ENCODE measurements at regions not wholly inside any gene's neighbourhood (a gene's known extent, or its start where the extent isn't known, plus 50 kb on each side); places are given as distances from the start of the nearest gene placed in this dataset.

- ATAC-seq (ENCODE audit: low read depth) (peak; percentile 56), DNase-seq (ENCODE audit: low spot score) (no peak)
- H3K36me3 ChIP-seq (ENCODE audit: low read depth): no peaks in the 10 kb centered on the region
- peaks cover 3% of the 10 kb centered on the region for H3K9me3 ChIP-seq (ENCODE audit: severe bottlenecking)
- peaks cover 5% of the 10 kb centered on the region for H3K4me1 ChIP-seq (ENCODE audit: insufficient read depth, poor library complexity, severe bottlenecking)
- H3K27me3 ChIP-seq (ENCODE audit: insufficient read depth, poor library complexity, severe bottlenecking): no peaks in the 10 kb centered on the region
- H3K4me3 ChIP-seq (ENCODE audit: severe bottlenecking): no peak overlapping the region
- TF ChIP-seq, protein P1, sequence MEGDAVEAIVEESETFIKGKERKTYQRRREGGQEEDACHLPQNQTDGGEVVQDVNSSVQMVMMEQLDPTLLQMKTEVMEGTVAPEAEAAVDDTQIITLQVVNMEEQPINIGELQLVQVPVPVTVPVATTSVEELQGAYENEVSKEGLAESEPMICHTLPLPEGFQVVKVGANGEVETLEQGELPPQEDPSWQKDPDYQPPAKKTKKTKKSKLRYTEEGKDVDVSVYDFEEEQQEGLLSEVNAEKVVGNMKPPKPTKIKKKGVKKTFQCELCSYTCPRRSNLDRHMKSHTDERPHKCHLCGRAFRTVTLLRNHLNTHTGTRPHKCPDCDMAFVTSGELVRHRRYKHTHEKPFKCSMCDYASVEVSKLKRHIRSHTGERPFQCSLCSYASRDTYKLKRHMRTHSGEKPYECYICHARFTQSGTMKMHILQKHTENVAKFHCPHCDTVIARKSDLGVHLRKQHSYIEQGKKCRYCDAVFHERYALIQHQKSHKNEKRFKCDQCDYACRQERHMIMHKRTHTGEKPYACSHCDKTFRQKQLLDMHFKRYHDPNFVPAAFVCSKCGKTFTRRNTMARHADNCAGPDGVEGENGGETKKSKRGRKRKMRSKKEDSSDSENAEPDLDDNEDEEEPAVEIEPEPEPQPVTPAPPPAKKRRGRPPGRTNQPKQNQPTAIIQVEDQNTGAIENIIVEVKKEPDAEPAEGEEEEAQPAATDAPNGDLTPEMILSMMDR (IDR thresholded peaks at IDR 0.05; ENCODE audit: poor library complexity, severe bottlenecking): no peak
- H3K27ac ChIP-seq (ENCODE audit: poor library complexity, severe bottlenecking): no peak overlapping the region
Measured at GRCh38 chr5:167920589-167920988, 370.9 kb upstream of the WWC1 start.

- Histone ChIP-seq H3K4me1 (ENCODE audit: insufficient read depth, poor library complexity, severe bottlenecking) (no peaks in the 10 kb centered on the region), H3K4me3 (ENCODE audit: severe bottlenecking) (no peak overlapping the region), H3K36me3 (ENCODE audit: low read depth) (no peaks in the 10 kb centered on the region), H3K9me3 (ENCODE audit: severe bottlenecking) (peaks cover 3% of the 10 kb centered on the region), H3K27me3 (ENCODE audit: insufficient read depth, poor library complexity, severe bottlenecking) (no peaks in the 10 kb centered on the region), H3K27ac (ENCODE audit: poor library complexity, severe bottlenecking) (no peak overlapping the region)
- TF ChIP-seq, protein P1 (IDR thresholded peaks at IDR 0.05; ENCODE audit: poor library complexity, severe bottlenecking): no peak
- DNase-seq (ENCODE audit: low spot score): no peak
- no peak for ATAC-seq (ENCODE audit: low read depth)
Measured at GRCh38 chr5:167921796-167922195, 369.6 kb upstream of the WWC1 start.

GRCh38 chr5:167923396-167923795 is 368.0 kb upstream of the WWC1 start:
- ATAC-seq (ENCODE audit: low read depth) (no peak), DNase-seq (ENCODE audit: low spot score) (no peak)
- TF ChIP-seq, protein P1 (IDR thresholded peaks at IDR 0.05; ENCODE audit: poor library complexity, severe bottlenecking): no peak
- H3K9me3 ChIP-seq (ENCODE audit: severe bottlenecking): peaks cover 3% of the 10 kb centered on the region
- H3K4me3 ChIP-seq (ENCODE audit: severe bottlenecking): no peak overlapping the region
- no peaks in the 10 kb centered on the region for H3K4me1 ChIP-seq (ENCODE audit: insufficient read depth, poor library complexity, severe bottlenecking)
- no peaks in the 10 kb centered on the region for H3K36me3 ChIP-seq (ENCODE audit: low read depth)
- H3K27ac ChIP-seq (ENCODE audit: poor library complexity, severe bottlenecking): no peak overlapping the region
- no peaks in the 10 kb centered on the region for H3K27me3 ChIP-seq (ENCODE audit: insufficient read depth, poor library complexity, severe bottlenecking)

DNA sequence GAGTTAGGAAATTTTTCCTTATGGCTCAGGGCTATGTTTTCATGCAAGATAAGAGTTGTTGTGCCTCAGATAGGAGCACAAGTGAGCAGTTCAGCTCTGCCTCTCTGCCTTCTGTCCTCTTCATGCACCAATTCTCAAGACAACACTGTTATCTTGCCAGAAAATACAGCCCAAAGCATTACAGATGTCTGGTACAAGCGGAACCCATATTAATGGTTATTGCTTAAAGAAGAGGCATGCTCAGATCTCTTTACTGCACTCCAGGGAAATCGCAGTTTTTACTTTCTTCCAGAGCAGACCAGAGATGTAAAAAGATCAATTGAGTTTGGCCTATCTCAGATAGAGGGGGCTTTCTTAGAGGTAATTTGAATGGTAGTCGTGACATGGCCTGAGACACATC is 361.6 kb upstream of the WWC1 start:
- ATAC-seq (ENCODE audit: low read depth): no peak
- Histone ChIP-seq H3K27me3 (ENCODE audit: insufficient read depth, poor library complexity, severe bottlenecking) (no peaks in the 10 kb centered on the region), H3K4me1 (ENCODE audit: insufficient read depth, poor library complexity, severe bottlenecking) (no peaks in the 10 kb centered on the region), H3K4me3 (ENCODE audit: severe bottlenecking) (no peak overlapping the region), H3K27ac (ENCODE audit: poor library complexity, severe bottlenecking) (no peak overlapping the region), H3K36me3 (ENCODE audit: low read depth) (no peaks in the 10 kb centered on the region), H3K9me3 (ENCODE audit: severe bottlenecking) (peaks cover under 1% of the 10 kb centered on the region)
- TF ChIP-seq, protein P1 (IDR thresholded peaks at IDR 0.05; ENCODE audit: poor library complexity, severe bottlenecking): no peak
- no peak for DNase-seq (ENCODE audit: low spot score)

- ATAC-seq (ENCODE audit: low read depth) (no peak), DNase-seq (ENCODE audit: low spot score) (no peak)
- no peaks in the 10 kb centered on the region for H3K4me1 ChIP-seq (ENCODE audit: insufficient read depth, poor library complexity, severe bottlenecking)
- H3K36me3 ChIP-seq (ENCODE audit: low read depth): no peaks in the 10 kb centered on the region
- H3K27ac ChIP-seq (ENCODE audit: poor library complexity, severe bottlenecking): no peak overlapping the region
- no peaks in the 10 kb centered on the region for H3K9me3 ChIP-seq (ENCODE audit: severe bottlenecking)
- H3K4me3 ChIP-seq (ENCODE audit: severe bottlenecking): no peak overlapping the region
- no peaks in the 10 kb centered on the region for H3K27me3 ChIP-seq (ENCODE audit: insufficient read depth, poor library complexity, severe bottlenecking)
- TF ChIP-seq, protein P1 (IDR thresholded peaks at IDR 0.05; ENCODE audit: poor library complexity, severe bottlenecking): no peak
Measured at GRCh38 chr5:167934551-167934971, 356.9 kb upstream of the WWC1 start.
